Heart left ventricle (tissue), 13 donors: ENCODE measurements at regions not wholly inside any gene's neighbourhood (a gene's known extent, or its start where the extent isn't known, plus 50 kb on each side); places are given as distances from the start of the nearest gene placed in this dataset.

ENCODE experiments used
- POLR2A ChIP-seq, 2 donors: fragments of 450-650 bp; IDR thresholded peaks; one replicate each; pipeline ENCODE4 v1.6.1; 2017; ENCODE audit warnings: antibody characterized with exemption in 2 of 2, mild to moderate bottlenecking in 2 of 2, moderate library complexity in 2 of 2
- TF ChIP-seq, protein P1 (sequence below), 12 donors: fragments of 200-600 bp; sonication (generic) in 4 of 12; IDR thresholded peaks; one replicate each; pipeline versions ENCODE4 v1.5.0 to v1.8.0; 2018 to 2022; ENCODE audit warnings: antibody characterized with exemption in 12 of 12, mild to moderate bottlenecking in 5 of 12
- donor health status: ischemic (EF 13 %, LVEDD 7.1; RV severe dilation, severe dysfunction).
- donor health status: DM: no; HTN: yes; CAD: no.
- donor health status: DM: no; HTN: no; CAD: no.
- donor health status: ischemic (EF 25% LVEDD 6.9; RV normal size, moderate dysfunction).
- donor health status: ischemic (EF 25% LVEDD 5.7; RV mildly dilated, moderate dysfunction).
- donor health status: ischemic (EF 35%, LVEDD 5.7; RV mildly dilated, moderate dysfunction).
- donor health status: nonischemic (EF 11% LVEDD 7.7; RV severe dilation, severe dysfunction).
- donor health status: DM: yes; HTN: yes; CAD: no.
- donor health status: PGD.
- donor health status: ischemic (EF 29% LVEDD 5.4; RV normal size, mild dysfunction).
- donor health status: nonischemic (EF 23%, LVEDD 6.1; RV moderate dilation, normal function).

DNA sequence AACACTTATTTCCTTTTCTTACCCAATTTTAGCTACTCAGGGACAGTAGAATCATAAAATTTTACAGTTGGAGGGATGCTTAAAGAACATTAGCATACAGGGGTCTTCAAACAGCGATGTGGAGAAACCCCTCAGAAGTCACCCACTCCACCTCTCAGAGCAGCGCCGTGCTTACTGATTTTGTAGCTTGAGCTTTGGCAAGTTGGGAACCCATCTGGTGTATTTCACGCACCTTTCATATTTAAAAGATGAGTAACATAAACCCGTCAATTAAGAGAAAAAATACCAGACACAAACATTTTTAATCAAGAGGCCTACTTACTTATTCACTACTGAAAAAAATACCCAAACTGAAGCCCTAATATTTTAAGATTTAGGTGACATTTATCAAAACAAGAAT, 80.9 kb downstream of the ADAMTS15 start:
- TF ChIP-seq, protein P1, sequence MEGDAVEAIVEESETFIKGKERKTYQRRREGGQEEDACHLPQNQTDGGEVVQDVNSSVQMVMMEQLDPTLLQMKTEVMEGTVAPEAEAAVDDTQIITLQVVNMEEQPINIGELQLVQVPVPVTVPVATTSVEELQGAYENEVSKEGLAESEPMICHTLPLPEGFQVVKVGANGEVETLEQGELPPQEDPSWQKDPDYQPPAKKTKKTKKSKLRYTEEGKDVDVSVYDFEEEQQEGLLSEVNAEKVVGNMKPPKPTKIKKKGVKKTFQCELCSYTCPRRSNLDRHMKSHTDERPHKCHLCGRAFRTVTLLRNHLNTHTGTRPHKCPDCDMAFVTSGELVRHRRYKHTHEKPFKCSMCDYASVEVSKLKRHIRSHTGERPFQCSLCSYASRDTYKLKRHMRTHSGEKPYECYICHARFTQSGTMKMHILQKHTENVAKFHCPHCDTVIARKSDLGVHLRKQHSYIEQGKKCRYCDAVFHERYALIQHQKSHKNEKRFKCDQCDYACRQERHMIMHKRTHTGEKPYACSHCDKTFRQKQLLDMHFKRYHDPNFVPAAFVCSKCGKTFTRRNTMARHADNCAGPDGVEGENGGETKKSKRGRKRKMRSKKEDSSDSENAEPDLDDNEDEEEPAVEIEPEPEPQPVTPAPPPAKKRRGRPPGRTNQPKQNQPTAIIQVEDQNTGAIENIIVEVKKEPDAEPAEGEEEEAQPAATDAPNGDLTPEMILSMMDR (IDR thresholded peaks at IDR 0.05): no peak
- TF ChIP-seq POLR2A (IDR thresholded peaks at IDR 0.05): no peak
